ENCODE measurements at regions not wholly inside any gene's neighbourhood (a gene's known extent, or its start where the extent isn't known, plus 50 kb on each side); places are given as distances from the start of the nearest gene placed in this dataset.

- TF ChIP-seq, protein P1, sequence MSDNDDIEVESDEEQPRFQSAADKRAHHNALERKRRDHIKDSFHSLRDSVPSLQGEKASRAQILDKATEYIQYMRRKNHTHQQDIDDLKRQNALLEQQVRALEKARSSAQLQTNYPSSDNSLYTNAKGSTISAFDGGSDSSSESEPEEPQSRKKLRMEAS (IDR thresholded peaks at IDR 0.05), result no peak
- no peak for TF ChIP-seq BRCA1 (IDR thresholded peaks at IDR 0.05; ENCODE audit: low read depth, low read length)
Measured at GRCh38 chr16:22989598-22989997, 159.7 kb downstream of the USP31 start.
